ENCODE measurements at regions not wholly inside any gene's neighbourhood (a gene's known extent, or its start where the extent isn't known, plus 50 kb on each side); places are given as distances from the start of the nearest gene placed in this dataset.

GRCh38 chr17:79156463-79157095 lies 82.0 kb downstream of the ENGASE start:
- no peak for DNase-seq (ENCODE audit: low read depth in 2 of 2)

- no peak for DNase-seq (ENCODE audit: low read depth in 2 of 2)
Measured at GRCh38 chr17:79155701-79156100, 81.1 kb downstream of the ENGASE start.

GRCh38 chr17:79154951-79155585 lies 80.4 kb downstream of the ENGASE start:
- DNase-seq (ENCODE audit: low read depth in 2 of 2): no peak

- DNase-seq (ENCODE audit: low read depth in 2 of 2): no peak
Measured at GRCh38 chr17:79154446-79154845, 79.8 kb downstream of the ENGASE start.

GRCh38 chr17:79153367-79154130 lies 78.9 kb downstream of the ENGASE start:
- no peak for DNase-seq (ENCODE audit: low read depth in 2 of 2)

- DNase-seq (ENCODE audit: low read depth in 2 of 2): no peak
Measured at GRCh38 chr17:79152636-79153035, 78.0 kb downstream of the ENGASE start.

GRCh38 chr17:79152110-79152509 lies 77.5 kb downstream of the ENGASE start:
- DNase-seq (ENCODE audit: low read depth in 2 of 2): no peak

- no peak for DNase-seq (ENCODE audit: low read depth in 2 of 2)
Measured at GRCh38 chr17:79150799-79151198, 76.2 kb downstream of the ENGASE start.

GRCh38 chr17:79150035-79150733 lies 75.6 kb downstream of the ENGASE start:
- no peak for DNase-seq (ENCODE audit: low read depth in 2 of 2)

GRCh38 chr17:79148584-79148983 lies 74.0 kb downstream of the ENGASE start:
- no peak for DNase-seq (ENCODE audit: low read depth in 2 of 2)

- DNase-seq (ENCODE audit: low read depth in 2 of 2): no peak
Measured at GRCh38 chr17:79147746-79148506, 73.3 kb downstream of the ENGASE start.

- no peak for DNase-seq (ENCODE audit: low read depth in 2 of 2)
Measured at GRCh38 chr17:79146562-79146961, 71.9 kb downstream of the ENGASE start.

- DNase-seq (ENCODE audit: low read depth in 2 of 2): no peak
Measured at GRCh38 chr17:79145548-79145947, 70.9 kb downstream of the ENGASE start.

GRCh38 chr17:79144133-79144532 lies 69.5 kb downstream of the ENGASE start:
- DNase-seq (ENCODE audit: low read depth in 2 of 2): no peak

GRCh38 chr17:79142375-79142774 lies 67.8 kb downstream of the ENGASE start:
- DNase-seq (ENCODE audit: low read depth in 2 of 2): no peak

- no peak for DNase-seq (ENCODE audit: low read depth in 2 of 2)
Measured at GRCh38 chr17:79141578-79142355, 67.1 kb downstream of the ENGASE start.

- no peak for DNase-seq (ENCODE audit: low read depth in 2 of 2)
Measured at GRCh38 chr17:79138826-79139225, 64.2 kb downstream of the ENGASE start.

GRCh38 chr17:79137789-79138165 lies 63.2 kb downstream of the ENGASE start:
- DNase-seq (ENCODE audit: low read depth in 2 of 2): no peak

- no peak for DNase-seq (ENCODE audit: low read depth in 2 of 2)
Measured at GRCh38 chr17:79137015-79137788, 62.6 kb downstream of the ENGASE start.

- DNase-seq (ENCODE audit: low read depth in 2 of 2): no peak
Measured at GRCh38 chr17:79136596-79136995, 62.0 kb downstream of the ENGASE start.
